Colonic mucosa (tissue), 4 donors: ENCODE measurements at regions not wholly inside any gene's neighbourhood (a gene's known extent, or its start where the extent isn't known, plus 50 kb on each side); places are given as distances from the start of the nearest gene placed in this dataset.

ENCODE experiments used
- DNase-seq: peaks from one replicate; pipeline ENCODE4 v3.0.0-alpha.2; 2020
- H3K27ac ChIP-seq: fragments of 200-600 bp; one replicate; pipeline ENCODE4 v1.8.0; 2021
- H3K27me3 ChIP-seq: fragments of 200-600 bp; one replicate; pipeline ENCODE4 v1.8.0; 2021
- H3K36me3 ChIP-seq: fragments of 200-600 bp; one replicate; pipeline ENCODE4 v1.8.0; 2021
- H3K4me1 ChIP-seq: fragments of 200-600 bp; one replicate; pipeline ENCODE4 v1.8.0; 2021; ENCODE audit warnings: mild to moderate bottlenecking
- H3K4me3 ChIP-seq: fragments of 200-600 bp; one replicate; pipeline ENCODE4 v1.8.0; 2021
- H3K9ac ChIP-seq, 2 donors: one replicate each; pipeline ENCODE4 v1.7.0; 2013; ENCODE audit warnings: control low read depth in 2 of 2, low read depth in 2 of 2, low read length in 2 of 2
- H3K9me3 ChIP-seq: fragments of 200-600 bp; one replicate; pipeline ENCODE4 v1.8.0; 2021
- intact Hi-C: fragments of 100-400 bp; cut with DNase I; formaldehyde crosslinking; loops from one replicate; pipeline ENCODE4 v1.14.1; 2022
- TF ChIP-seq, protein P1 (sequence below): fragments of 200-600 bp; IDR thresholded peaks from one replicate; pipeline ENCODE4 v1.8.0; 2022; ENCODE audit warnings: antibody characterized with exemption, mild to moderate bottlenecking
- donor health status: healthy.
- donor health status: DM: no; HTN: no; CAD: no.
- donor health status: DM: no; HTN: no; CAD: no.

GRCh38 chr1:177848577-177848976, 121.3 kb downstream of the SEC16B start:
- intact Hi-C loops, result no loop called here
- no peak overlapping the region for H3K27ac ChIP-seq
- H3K27me3 ChIP-seq, result no peaks in the 10 kb centered on the region
- H3K4me1 ChIP-seq, result no peaks in the 10 kb centered on the region
- TF ChIP-seq, protein P1, sequence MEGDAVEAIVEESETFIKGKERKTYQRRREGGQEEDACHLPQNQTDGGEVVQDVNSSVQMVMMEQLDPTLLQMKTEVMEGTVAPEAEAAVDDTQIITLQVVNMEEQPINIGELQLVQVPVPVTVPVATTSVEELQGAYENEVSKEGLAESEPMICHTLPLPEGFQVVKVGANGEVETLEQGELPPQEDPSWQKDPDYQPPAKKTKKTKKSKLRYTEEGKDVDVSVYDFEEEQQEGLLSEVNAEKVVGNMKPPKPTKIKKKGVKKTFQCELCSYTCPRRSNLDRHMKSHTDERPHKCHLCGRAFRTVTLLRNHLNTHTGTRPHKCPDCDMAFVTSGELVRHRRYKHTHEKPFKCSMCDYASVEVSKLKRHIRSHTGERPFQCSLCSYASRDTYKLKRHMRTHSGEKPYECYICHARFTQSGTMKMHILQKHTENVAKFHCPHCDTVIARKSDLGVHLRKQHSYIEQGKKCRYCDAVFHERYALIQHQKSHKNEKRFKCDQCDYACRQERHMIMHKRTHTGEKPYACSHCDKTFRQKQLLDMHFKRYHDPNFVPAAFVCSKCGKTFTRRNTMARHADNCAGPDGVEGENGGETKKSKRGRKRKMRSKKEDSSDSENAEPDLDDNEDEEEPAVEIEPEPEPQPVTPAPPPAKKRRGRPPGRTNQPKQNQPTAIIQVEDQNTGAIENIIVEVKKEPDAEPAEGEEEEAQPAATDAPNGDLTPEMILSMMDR, result no peak
- H3K9ac ChIP-seq, result no peak overlapping the region
- H3K36me3 ChIP-seq, result no peaks in the 10 kb centered on the region
- no peaks in the 10 kb centered on the region for H3K9me3 ChIP-seq
- DNase-seq, result no peak
- no peak overlapping the region for H3K4me3 ChIP-seq

DNA sequence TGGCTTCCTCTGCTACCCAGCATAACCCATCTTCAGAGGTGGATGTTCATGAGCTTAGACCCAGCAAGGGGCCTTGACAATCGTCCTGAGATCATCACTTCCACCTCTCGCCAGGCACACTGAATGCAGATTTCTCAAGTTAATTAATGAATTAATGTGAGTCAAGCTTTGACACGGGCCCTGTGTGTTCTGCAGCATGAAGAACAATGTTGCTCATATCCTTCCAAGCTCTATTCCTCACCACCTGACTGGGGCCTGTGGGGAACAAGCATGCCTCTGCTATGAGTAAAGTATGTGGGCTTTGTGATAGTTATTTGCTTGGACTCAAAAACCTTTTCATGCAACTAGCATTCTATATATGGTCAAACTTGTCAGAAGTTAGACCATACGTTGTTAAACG, 122.0 kb downstream of the SEC16B start:
- intact Hi-C loops, result no loop called here
- no peak overlapping the region for H3K27ac ChIP-seq

DNA sequence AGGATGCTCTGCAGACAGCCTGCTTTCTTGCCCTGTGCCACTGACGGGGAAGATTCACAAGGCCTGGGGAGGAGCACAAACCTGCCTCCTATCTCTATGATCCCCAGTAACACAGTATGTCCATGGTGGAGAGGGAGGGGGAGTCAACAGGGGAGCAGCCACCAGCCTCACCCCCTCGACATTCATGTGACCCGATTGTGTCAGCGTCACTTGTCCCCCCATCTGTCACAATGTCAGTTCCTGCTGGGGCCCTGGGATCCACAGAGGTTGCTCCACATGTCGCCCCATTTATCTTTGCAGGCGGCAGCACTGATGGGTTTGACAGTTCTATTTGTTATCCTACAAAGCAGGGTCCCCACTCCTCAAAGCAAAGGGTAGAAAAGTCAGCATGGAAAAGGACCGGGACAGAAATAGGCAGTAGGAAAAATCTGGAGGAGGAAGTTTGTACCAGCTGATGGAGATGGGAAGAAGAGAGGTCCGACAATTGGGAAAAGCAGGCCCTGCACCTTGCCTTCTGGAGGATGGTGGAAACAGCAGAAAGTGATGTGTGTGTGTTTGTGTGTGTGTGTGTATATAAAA, 130.9 kb downstream of the SEC16B start:
- intact Hi-C loops, result no loop called here
- Histone ChIP-seq H3K4me3 (no peak overlapping the region), H3K36me3 (no peaks in the 10 kb centered on the region), H3K9me3 (no peaks in the 10 kb centered on the region), H3K4me1 (no peaks in the 10 kb centered on the region), H3K9ac (no peak overlapping the region), H3K27me3 (no peaks in the 10 kb centered on the region), H3K27ac (no peak overlapping the region)
- TF ChIP-seq, protein P1, result no peak
- no peak for DNase-seq

More for the DNA sequence above, 122.0 kb downstream of the SEC16B start:
- no peaks in the 10 kb centered on the region for H3K27me3 ChIP-seq
- TF ChIP-seq, protein P1, result no peak
- H3K36me3 ChIP-seq, result no peaks in the 10 kb centered on the region
- no peak overlapping the region for H3K4me3 ChIP-seq
- H3K4me1 ChIP-seq, result no peaks in the 10 kb centered on the region
- DNase-seq, result no peak
- H3K9ac ChIP-seq, result no peak overlapping the region
- no peaks in the 10 kb centered on the region for H3K9me3 ChIP-seq

DNA sequence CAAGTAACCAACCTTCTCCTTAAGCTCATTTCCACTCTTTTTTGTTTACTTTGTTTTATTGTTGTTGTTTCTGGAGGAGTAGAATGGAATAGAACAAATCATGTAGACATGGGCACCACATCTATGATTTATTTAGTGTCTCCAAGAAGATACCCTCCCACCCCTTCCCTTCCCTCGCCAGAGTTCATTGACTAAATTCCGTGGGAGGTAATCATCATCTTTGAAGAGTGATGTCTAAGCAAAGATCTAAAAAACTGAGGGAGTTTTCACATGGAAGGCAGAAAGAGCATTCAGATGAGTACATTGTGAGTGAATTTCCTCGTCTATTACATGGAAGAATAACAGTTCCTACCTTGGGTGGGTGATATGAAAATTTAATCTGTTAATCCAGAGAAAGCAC, 136.2 kb downstream of the SEC16B start:
- Histone ChIP-seq H3K4me1 (no peaks in the 10 kb centered on the region), H3K9me3 (no peaks in the 10 kb centered on the region), H3K27ac (no peak overlapping the region), H3K27me3 (no peaks in the 10 kb centered on the region), H3K36me3 (no peaks in the 10 kb centered on the region), H3K4me3 (no peak overlapping the region), H3K9ac (no peak overlapping the region)
- intact Hi-C loops, result no loop called here
- TF ChIP-seq, protein P1, result no peak
- DNase-seq, result no peak

DNA sequence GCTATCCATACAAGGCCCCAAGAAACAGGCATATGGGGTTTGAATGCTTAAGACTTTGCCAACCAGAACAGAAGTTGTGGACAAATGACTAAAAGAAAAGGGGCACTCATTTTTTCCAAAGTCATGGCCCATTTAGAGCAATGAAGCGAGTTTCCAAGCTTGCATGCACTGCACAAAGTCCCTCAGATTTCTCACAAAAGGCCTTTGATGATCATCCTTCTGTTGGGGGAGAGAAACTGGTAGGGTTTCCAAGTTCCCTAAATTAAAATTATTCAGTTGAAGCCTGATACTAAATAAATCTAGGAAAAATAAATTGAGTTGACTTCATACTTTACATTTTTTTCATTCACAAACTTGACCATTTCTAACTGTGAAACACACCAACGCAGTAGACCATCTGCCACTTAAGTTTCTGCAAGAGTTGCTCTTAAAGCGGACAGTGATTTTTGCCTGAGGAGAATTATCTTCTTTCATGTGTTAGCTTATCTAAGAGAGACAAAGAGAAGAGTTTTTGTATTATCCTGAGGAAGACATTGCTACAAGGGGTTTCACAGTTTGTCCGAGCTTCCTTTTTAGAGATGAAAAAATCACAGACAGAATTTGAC, 139.2 kb downstream of the SEC16B start:
- no peaks in the 10 kb centered on the region for H3K9me3 ChIP-seq
- intact Hi-C loops, result no loop called here
- no peak for DNase-seq
- no peak overlapping the region for H3K27ac ChIP-seq
- H3K4me3 ChIP-seq, result no peak overlapping the region
- H3K36me3 ChIP-seq, result no peaks in the 10 kb centered on the region
- no peaks in the 10 kb centered on the region for H3K4me1 ChIP-seq
- TF ChIP-seq, protein P1, result no peak
- no peaks in the 10 kb centered on the region for H3K27me3 ChIP-seq
- no peak overlapping the region for H3K9ac ChIP-seq
